Ishikawa (cell line): ENCODE measurements at regions not wholly inside any gene's neighbourhood (a gene's known extent, or its start where the extent isn't known, plus 50 kb on each side); places are given as distances from the start of the nearest gene placed in this dataset.

Experiments used
- CREB1 ChIP-seq: IDR thresholded peaks from 2 replicates; pipeline ENCODE4 v1.6.1; 2012; ENCODE audit warnings: low read depth
- EP300 ChIP-seq: IDR thresholded peaks from 2 replicates; pipeline ENCODE4 v1.6.1; 2012; ENCODE audit warnings: borderline replicate concordance
- FOXM1 ChIP-seq: IDR thresholded peaks from 2 replicates; pipeline ENCODE4 v1.6.1; 2012; ENCODE audit warnings: low read depth, borderline replicate concordance
- RAD21 ChIP-seq: IDR thresholded peaks from 2 replicates; pipeline ENCODE4 v1.6.1; 2012; ENCODE audit warnings: low read depth
- REST ChIP-seq: IDR thresholded peaks from 2 replicates; pipeline ENCODE4 v1.6.1; 2012; ENCODE audit warnings: low read depth, mild to moderate bottlenecking
- TAF1 ChIP-seq: IDR thresholded peaks from 2 replicates; pipeline ENCODE4 v1.6.1; 2012; ENCODE audit warnings: low read depth, mild to moderate bottlenecking

GRCh38 chr5:56552612-56553268, 262.6 kb upstream of the MAP3K1 start:
- TF ChIP-seq REST: no peak
- TF ChIP-seq FOXM1: no peak
- TF ChIP-seq EP300: no peak
- no peak for TF ChIP-seq CREB1
- no peak for TF ChIP-seq RAD21
- TF ChIP-seq TAF1: no peak
